Activated naive CD4-positive, alpha-beta T cell treated with anti-CD3 and anti-CD28 coated beads for 36 hours (primary cell): ENCODE measurements at regions not wholly inside any gene's neighbourhood (a gene's known extent, or its start where the extent isn't known, plus 50 kb on each side); places are given as distances from the start of the nearest gene placed in this dataset.
A peak's percentile ranks its signal among the peaks of the same experiment; 100 is the strongest.
"Not testable (repeated sequence)": the region's sequence is repeated elsewhere in the genome, so short reads cannot be mapped to it uniquely, and the experiment has no call there.

ENCODE experiments used
- CTCF ChIA-PET: fragments of 350-600 bp; sonication (Branson Sonifier 250); formaldehyde crosslinking; loops from one replicate; lab custom pipeline; 2021; ENCODE audit warnings: antibody characterized with exemption; lab: Charles Lee
- DNase-seq: peaks from one replicate; pipeline ENCODE4 v3.0.0-alpha.2; 2020
- H3K27ac Mint-ChIP-seq: one replicate; pipeline ENCODE4 v1.8.0; 2021; ENCODE audit warnings: mild to moderate bottlenecking, mixed read lengths
- H3K27me3 Mint-ChIP-seq: one replicate; pipeline ENCODE4 v1.8.0; 2021; ENCODE audit warnings: low read depth, mixed read lengths
- H3K36me3 Mint-ChIP-seq: one replicate; pipeline ENCODE4 v1.8.0; 2021; ENCODE audit warnings: low read depth, mixed read lengths
- H3K4me1 Mint-ChIP-seq: one replicate; pipeline ENCODE4 v1.8.0; 2021; ENCODE audit warnings: low read depth, mixed read lengths
- H3K4me3 Mint-ChIP-seq: one replicate; pipeline ENCODE4 v1.8.0; 2021; ENCODE audit warnings: mild to moderate bottlenecking, moderate library complexity, mixed read lengths
- H3K9me3 Mint-ChIP-seq: one replicate; pipeline ENCODE4 v1.8.0; 2021; ENCODE audit warnings: mixed read lengths
- intact Hi-C: fragments of 100-400 bp; cut with micrococcal nuclease; formaldehyde crosslinking; loops from one replicate; pipeline ENCODE4 v1.15.1; 2023

DNA sequence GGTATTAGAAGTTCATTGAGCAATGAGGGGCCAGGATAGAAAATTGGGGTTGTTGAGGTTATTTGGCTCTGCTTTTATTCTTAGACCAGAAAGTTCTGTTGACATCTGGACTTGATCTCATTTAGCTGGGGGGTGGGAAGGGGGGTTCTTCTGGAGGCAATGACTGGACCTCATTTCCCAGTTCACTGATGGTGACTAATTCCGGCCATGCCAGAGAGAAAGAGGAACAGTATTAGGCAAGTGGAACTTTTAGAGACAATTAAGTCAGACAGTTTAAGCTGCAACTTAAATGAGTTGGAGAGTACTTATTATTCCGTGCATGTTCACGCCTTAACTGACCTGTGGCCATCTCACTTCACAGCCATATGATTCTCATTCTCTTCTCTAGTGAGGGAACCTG is 512.5 kb downstream of the REEP3 start:
- H3K36me3 Mint-ChIP-seq, result no peaks in the 10 kb centered on the region
- no peak overlapping the region for H3K27ac Mint-ChIP-seq
- intact Hi-C loops, result no loop called here
- CTCF ChIA-PET, result no interaction called here
- no peaks in the 10 kb centered on the region for H3K4me1 Mint-ChIP-seq
- peaks cover 14% of the 10 kb centered on the region for H3K27me3 Mint-ChIP-seq
- H3K9me3 Mint-ChIP-seq, result no peaks in the 10 kb centered on the region
- no peak for DNase-seq
- H3K4me3 Mint-ChIP-seq, result no peak overlapping the region

DNA sequence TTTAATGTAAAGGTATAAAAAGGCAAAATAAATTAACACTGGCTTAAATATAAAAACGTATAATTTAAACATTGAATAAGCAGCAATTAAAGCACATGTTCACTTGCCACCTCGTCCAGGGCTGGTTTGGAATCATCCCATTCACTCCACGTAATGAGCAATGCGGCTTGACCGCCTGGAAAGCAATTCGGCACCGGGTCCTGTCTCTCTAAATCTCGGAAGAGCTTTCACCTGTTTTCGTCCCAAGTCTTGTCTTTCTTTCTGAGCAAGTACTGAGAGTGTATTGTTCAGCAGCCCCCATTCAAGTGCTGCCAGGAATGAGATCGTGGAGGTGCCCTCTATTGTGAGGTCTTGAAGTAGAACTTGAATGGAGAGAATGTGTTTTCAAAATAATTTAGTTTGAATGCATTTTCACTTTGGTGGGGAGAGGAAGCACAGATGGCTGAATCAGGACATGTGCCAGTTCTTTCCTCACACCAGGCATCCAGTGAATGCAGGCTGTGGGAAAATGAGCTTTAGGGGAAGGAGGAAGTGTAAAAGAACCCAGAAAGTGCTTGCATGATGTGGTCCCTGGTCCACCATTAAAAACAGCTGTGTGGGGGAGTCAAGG is 515.2 kb downstream of the REEP3 start:
- Mint-ChIP-seq H3K36me3 (no peaks in the 10 kb centered on the region), H3K4me1 (peaks cover 4% of the 10 kb centered on the region), H3K27me3 (peaks cover 17% of the 10 kb centered on the region), H3K27ac (no peak overlapping the region), H3K9me3 (no peaks in the 10 kb centered on the region), H3K4me3 (no peak overlapping the region)
- no peak for DNase-seq
- intact Hi-C loops, result no loop called here
- CTCF ChIA-PET, result interaction anchor here (0.9 to 1.2 kb wide), 4 partner anchors 9 to 170 kb away, joined by 3 to 4 read pairs (median 3); no protein-coding TSS in a partner anchor

- H3K4me1 Mint-ChIP-seq, result peaks cover 4% of the 10 kb centered on the region
- DNase-seq, result no peak
- H3K27ac Mint-ChIP-seq, result no peak overlapping the region
- H3K4me3 Mint-ChIP-seq, result no peak overlapping the region
- CTCF ChIA-PET, result interaction anchor here (1.1 to 1.9 kb wide), 3 partner anchors 9 to 170 kb away, joined by 3 to 7 read pairs (median 4); no protein-coding TSS in a partner anchor
- intact Hi-C loops, result no loop called here
- H3K36me3 Mint-ChIP-seq, result no peaks in the 10 kb centered on the region
- H3K9me3 Mint-ChIP-seq, result no peaks in the 10 kb centered on the region
- H3K27me3 Mint-ChIP-seq, result peaks cover 17% of the 10 kb centered on the region
These were observed 516.0 kb downstream of the REEP3 start for GRCh38 chr10:64037071-64037661.

DNA sequence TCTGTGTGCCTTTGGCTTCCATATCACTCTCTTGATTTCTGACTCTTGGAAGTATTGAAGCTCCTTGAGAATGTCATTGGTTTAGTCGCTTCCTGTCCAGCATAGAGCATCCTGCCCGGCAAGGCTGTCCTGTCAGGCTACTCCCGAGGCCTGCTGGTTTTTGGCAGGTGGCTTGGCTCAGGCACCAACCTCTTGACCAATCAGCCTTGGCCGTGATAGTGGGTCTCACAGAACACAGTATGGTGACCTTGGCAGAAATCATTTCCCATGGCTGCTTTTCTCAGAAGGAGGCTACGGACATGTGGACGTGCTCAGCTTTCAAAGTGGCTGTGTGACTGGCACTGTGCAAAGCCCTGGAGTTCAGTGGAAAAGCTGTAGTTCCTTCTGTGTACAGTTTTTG is 516.9 kb downstream of the REEP3 start:
- intact Hi-C loops, result no loop called here
- CTCF ChIA-PET, result interaction anchor here (1.2 to 1.9 kb wide), 2 partner anchors 61 to 171 kb away, joined by 3 to 7 read pairs; no protein-coding TSS in a partner anchor
- H3K27me3 Mint-ChIP-seq, result peaks cover 17% of the 10 kb centered on the region
- no peaks in the 10 kb centered on the region for H3K9me3 Mint-ChIP-seq
- no peak overlapping the region for H3K4me3 Mint-ChIP-seq
- no peaks in the 10 kb centered on the region for H3K36me3 Mint-ChIP-seq
- H3K4me1 Mint-ChIP-seq, result peaks cover 4% of the 10 kb centered on the region
- no peak for DNase-seq
- no peak overlapping the region for H3K27ac Mint-ChIP-seq

DNA sequence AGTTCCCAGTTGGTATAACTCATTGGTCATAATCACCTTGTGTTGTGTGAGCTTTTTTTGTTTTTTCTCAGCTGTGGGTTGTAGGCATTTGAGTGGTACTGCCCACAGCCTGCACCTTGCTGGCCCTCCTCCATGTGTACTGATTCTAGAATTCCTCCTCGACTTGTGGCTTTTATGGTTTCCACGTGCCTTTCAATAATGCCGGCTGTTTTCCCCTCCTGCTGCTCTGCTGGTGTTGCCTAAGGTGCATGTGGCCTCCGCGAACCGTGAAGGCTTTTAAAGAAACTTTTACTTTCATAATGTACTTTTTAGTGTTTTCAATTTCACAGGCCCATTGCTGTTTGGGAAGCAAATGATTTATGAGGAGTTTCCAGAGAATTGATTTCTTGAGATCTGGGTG is 518.0 kb downstream of the REEP3 start:
- no peaks in the 10 kb centered on the region for H3K36me3 Mint-ChIP-seq
- H3K9me3 Mint-ChIP-seq, result no peaks in the 10 kb centered on the region
- no peak overlapping the region for H3K27ac Mint-ChIP-seq
- H3K4me1 Mint-ChIP-seq, result peaks cover 4% of the 10 kb centered on the region
- CTCF ChIA-PET, result no interaction called here
- H3K4me3 Mint-ChIP-seq, result no peak overlapping the region
- intact Hi-C loops, result no loop called here
- peaks cover 15% of the 10 kb centered on the region for H3K27me3 Mint-ChIP-seq
- DNase-seq, result no peak

- H3K4me1 Mint-ChIP-seq, result peaks cover 4% of the 10 kb centered on the region
- no peaks in the 10 kb centered on the region for H3K9me3 Mint-ChIP-seq
- peaks cover 13% of the 10 kb centered on the region for H3K27me3 Mint-ChIP-seq
- H3K4me3 Mint-ChIP-seq, result no peak overlapping the region
- H3K27ac Mint-ChIP-seq, result no peak overlapping the region
- CTCF ChIA-PET, result interaction anchor here (0.7 to 2.6 kb wide), 11 partner anchors 8 to 429 kb away, joined by 3 to 13 read pairs (median 4); no protein-coding TSS in a partner anchor
- no peaks in the 10 kb centered on the region for H3K36me3 Mint-ChIP-seq
- DNase-seq, result no peak
- intact Hi-C loops, result loop anchor here (1.0 to 2.0 kb wide), 2 partner anchors 76 to 174 kb away; no protein-coding TSS in a partner anchor
These were observed 519.6 kb downstream of the REEP3 start for GRCh38 chr10:64040781-64041180.

DNA sequence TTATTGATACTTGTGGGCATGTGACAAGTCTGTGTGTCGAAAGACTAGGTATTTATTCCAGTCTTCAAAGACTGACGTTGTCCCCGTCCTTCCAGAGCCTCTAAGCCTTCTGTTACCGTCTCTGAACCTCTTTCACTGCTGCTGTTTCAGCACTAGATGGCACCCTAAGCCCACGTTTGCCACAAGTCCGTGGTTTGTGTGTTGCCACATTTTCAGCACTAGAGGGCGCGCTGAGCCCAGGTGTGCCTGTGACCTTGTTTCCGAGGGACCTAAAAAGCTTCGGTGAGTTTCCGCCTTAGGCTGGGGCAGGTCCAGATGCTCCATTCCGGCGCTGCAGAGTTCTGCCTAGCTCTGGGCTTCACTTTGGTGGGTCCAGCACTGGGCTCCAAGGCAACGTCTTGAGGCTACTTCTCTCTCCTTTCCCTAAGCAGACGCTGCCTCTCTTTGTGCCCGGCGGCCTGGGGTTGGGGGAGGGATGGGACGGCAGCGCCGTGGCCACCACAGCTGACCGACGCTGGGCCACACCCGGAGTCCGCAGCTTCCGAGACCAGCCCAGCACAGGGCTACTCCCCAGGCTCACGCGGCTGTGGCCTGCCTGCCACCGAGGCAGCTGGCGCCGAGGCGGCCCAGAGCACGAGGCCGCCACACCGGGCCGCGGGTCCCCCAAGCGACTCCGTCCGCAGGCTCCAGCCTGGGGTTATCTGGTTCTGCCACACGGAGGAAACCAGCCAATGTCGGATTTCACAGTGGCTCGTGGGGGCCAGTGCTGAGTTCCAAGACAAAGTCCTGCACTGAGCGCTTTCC is 520.2 kb downstream of the REEP3 start:
- peaks cover 4% of the 10 kb centered on the region for H3K4me1 Mint-ChIP-seq
- intact Hi-C loops, result loop anchor here (1.0 to 2.0 kb wide), 2 partner anchors 75 to 175 kb away; no protein-coding TSS in a partner anchor
- peak overlapping the region; percentile 59 for H3K4me3 Mint-ChIP-seq
- no peaks in the 10 kb centered on the region for H3K36me3 Mint-ChIP-seq
- H3K27me3 Mint-ChIP-seq, result peaks cover 10% of the 10 kb centered on the region
- H3K27ac Mint-ChIP-seq, result no peak overlapping the region
- H3K9me3 Mint-ChIP-seq, result no peaks in the 10 kb centered on the region
- peak; percentile 92 for DNase-seq
- CTCF ChIA-PET, result interaction anchor here (0.6 to 2.6 kb wide), 22 partner anchors 9 to 428 kb away, joined by 3 to 13 read pairs (median 4); no protein-coding TSS in a partner anchor

DNA sequence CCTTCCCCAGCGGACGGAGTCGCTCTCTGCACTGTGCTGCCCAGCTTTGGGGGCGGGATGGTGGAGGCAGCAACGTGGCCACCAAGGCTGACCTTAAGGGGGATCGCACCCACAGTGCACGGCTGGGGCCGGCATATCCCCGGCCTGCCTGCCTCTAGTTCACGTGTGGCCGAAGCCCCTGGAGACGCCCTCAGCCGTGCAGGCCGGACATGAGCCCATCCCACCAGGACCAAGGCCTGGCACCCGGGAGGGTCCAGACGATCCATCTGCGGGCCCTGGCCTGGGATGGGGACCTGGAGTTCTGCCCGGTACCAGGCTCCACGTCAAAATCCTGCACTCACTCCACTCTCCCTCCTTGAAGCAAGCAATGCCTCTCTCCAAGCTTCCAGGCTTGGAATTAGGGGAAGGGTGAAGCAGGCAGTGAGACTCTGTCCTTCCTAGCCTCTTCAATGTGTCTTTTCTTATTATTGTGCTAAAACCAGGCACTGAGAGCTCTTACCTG is 520.8 kb downstream of the REEP3 start:
- no peak overlapping the region for H3K4me3 Mint-ChIP-seq
- no peak overlapping the region for H3K27ac Mint-ChIP-seq
- no peak for DNase-seq
- no peaks in the 10 kb centered on the region for H3K9me3 Mint-ChIP-seq
- CTCF ChIA-PET, result interaction anchor here (0.7 to 2.6 kb wide), 13 partner anchors 9 to 428 kb away, joined by 3 to 13 read pairs (median 4); no protein-coding TSS in a partner anchor
- intact Hi-C loops, result loop anchor here (1.0 to 2.0 kb wide), 2 partner anchors 75 to 176 kb away; no protein-coding TSS in a partner anchor
- H3K4me1 Mint-ChIP-seq, result peaks cover 4% of the 10 kb centered on the region
- peaks cover 7% of the 10 kb centered on the region for H3K27me3 Mint-ChIP-seq
- H3K36me3 Mint-ChIP-seq, result no peaks in the 10 kb centered on the region

GRCh38 chr10:64044098-64044497 is 522.9 kb downstream of the REEP3 start:
- H3K9me3 Mint-ChIP-seq, result no peaks in the 10 kb centered on the region
- DNase-seq, result no peak
- intact Hi-C loops, result no loop called here
- peaks cover 4% of the 10 kb centered on the region for H3K4me1 Mint-ChIP-seq
- no peaks in the 10 kb centered on the region for H3K36me3 Mint-ChIP-seq
- no peak overlapping the region for H3K27ac Mint-ChIP-seq
- CTCF ChIA-PET, result no interaction called here
- H3K4me3 Mint-ChIP-seq, result no peak overlapping the region
- peaks cover 3% of the 10 kb centered on the region for H3K27me3 Mint-ChIP-seq

DNA sequence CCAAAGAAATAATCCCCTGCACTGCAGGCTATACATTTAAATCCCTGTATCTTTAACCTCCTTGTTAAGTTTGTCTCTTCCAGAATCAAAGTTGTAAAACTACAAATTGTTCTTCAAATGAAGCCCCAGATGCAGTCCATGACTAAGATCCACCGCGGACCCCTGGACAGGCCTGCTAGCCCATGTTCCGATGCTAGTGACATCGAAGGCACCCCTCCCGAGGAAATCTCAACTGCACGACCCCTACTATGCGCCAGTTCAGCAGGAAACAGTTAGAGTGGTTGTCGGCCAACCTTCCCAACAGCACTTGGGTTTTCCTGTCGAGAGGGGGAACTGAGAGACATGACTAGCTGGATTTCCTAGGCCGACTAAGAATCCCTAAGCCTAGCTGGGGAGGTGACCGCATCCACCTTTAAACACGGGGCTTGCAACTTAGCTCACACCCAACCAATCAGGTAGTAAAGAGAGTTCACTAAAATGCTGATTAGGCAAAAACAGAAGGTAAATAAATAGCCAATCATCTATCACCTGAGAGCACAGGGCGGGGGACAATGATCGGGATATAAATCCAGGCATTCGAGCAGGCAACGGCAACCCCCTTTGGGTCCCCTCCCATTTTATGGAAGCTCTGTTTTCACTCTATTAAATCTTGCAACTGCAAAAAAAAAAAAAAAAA is 523.9 kb downstream of the REEP3 start:
- H3K27ac Mint-ChIP-seq, DNase-seq, H3K4me3 Mint-ChIP-seq, H3K4me1 Mint-ChIP-seq, H3K36me3 Mint-ChIP-seq, H3K9me3 Mint-ChIP-seq, intact Hi-C loops, H3K27me3 Mint-ChIP-seq: not testable (repeated sequence)
- CTCF ChIA-PET, result interaction anchor here (0.6 to 0.9 kb wide), 2 partner anchors 8 to 18 kb away, joined by 3 read pairs; no protein-coding TSS in a partner anchor

DNA sequence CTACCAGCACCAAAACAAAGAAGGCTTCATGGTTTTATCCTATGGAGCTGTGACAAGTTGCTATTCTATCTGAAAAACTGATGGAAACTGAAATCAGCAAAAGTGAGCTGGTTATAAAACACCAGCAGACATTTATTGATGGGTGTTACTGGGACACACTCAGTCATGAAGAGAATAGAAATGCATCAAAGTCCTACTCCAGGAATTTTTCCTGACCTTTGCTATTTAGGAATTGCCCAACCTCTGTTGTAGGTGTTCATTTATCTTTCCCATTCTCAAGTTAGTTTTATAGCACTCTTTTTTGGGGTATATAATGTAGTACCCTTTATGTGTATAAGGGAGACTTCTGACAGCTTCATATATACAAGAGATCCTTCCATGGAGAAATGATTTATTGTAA is 533.2 kb downstream of the REEP3 start:
- Mint-ChIP-seq H3K36me3 (no peaks in the 10 kb centered on the region), H3K27ac (no peak overlapping the region), H3K9me3 (no peaks in the 10 kb centered on the region), H3K27me3 (peaks cover 6% of the 10 kb centered on the region), H3K4me3 (no peak overlapping the region), H3K4me1 (no peaks in the 10 kb centered on the region)
- no peak for DNase-seq
- CTCF ChIA-PET, result interaction anchor here (1.0 to 2.3 kb wide), 2 partner anchors 13 to 66 kb away, joined by 3 to 13 read pairs; no protein-coding TSS in a partner anchor
- intact Hi-C loops, result no loop called here
